GF-D8 (cell line): ENCODE measurements at regions not wholly inside any gene's neighbourhood (a gene's known extent, or its start where the extent isn't known, plus 50 kb on each side); places are given as distances from the start of the nearest gene placed in this dataset.
A peak's percentile ranks its signal among the peaks of the same experiment; 100 is the strongest.

ENCODE experiments used
- DNase-seq: peaks from one replicate; lab custom pipeline; 2025; lab: John Stamatoyannopoulos, UW

DNA sequence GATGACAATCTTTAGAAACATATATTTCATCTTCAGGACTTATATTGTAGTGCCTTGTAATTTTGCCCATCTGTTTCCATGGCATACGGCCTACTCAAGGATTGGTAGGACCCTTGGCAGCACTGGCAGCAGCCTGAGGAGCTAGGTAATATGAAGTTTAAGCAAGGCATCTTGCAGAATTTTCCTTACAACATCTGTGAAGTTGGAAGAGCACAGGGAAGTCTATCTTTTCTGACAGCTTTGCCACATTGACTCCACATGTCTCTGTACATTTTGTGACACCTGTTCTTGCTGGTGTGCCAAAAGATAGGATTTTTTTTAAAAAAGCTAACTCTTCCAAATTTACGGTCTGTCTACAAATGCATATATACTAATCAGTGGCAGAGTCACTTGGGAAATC lies 1235.2 kb downstream of the PCDH7 start:
- no peak for DNase-seq

- no peak for DNase-seq
Measured at GRCh38 chr4:31959972-31960371, 1239.8 kb downstream of the PCDH7 start.

- no peak for DNase-seq
Measured at GRCh38 chr4:31964685-31965084, 1244.5 kb downstream of the PCDH7 start.

- no peak for DNase-seq
Measured at GRCh38 chr4:31968842-31969241, 1248.7 kb downstream of the PCDH7 start.

- DNase-seq = no peak
Measured at GRCh38 chr4:31974490-31975002, 1254.4 kb downstream of the PCDH7 start.

GRCh38 chr4:31979988-31980387 lies 1259.8 kb downstream of the PCDH7 start:
- DNase-seq = no peak

GRCh38 chr4:31983246-31983645 lies 1263.1 kb downstream of the PCDH7 start:
- DNase-seq = no peak

DNA sequence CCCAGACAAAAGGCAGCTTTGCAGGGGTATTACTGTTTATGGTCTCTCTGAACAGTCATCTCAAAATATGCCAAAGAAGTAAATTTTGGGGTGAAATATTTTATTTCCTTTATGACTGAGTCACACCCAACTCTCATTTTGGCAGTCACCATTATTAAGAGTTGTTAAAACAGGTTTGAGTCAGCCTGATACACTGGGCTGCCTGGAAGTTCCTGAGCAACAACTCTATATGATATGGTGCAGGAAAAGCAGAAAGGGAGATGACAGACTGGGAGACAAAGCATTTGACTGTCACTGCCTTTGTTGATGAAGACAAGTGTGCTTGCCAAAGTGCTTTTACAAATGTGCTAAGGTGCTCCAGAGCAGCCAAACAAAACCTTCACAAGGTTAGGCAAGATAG lies 1263.5 kb downstream of the PCDH7 start:
- no peak for DNase-seq

GRCh38 chr4:31984872-31985271 lies 1264.7 kb downstream of the PCDH7 start:
- no peak for DNase-seq

DNA sequence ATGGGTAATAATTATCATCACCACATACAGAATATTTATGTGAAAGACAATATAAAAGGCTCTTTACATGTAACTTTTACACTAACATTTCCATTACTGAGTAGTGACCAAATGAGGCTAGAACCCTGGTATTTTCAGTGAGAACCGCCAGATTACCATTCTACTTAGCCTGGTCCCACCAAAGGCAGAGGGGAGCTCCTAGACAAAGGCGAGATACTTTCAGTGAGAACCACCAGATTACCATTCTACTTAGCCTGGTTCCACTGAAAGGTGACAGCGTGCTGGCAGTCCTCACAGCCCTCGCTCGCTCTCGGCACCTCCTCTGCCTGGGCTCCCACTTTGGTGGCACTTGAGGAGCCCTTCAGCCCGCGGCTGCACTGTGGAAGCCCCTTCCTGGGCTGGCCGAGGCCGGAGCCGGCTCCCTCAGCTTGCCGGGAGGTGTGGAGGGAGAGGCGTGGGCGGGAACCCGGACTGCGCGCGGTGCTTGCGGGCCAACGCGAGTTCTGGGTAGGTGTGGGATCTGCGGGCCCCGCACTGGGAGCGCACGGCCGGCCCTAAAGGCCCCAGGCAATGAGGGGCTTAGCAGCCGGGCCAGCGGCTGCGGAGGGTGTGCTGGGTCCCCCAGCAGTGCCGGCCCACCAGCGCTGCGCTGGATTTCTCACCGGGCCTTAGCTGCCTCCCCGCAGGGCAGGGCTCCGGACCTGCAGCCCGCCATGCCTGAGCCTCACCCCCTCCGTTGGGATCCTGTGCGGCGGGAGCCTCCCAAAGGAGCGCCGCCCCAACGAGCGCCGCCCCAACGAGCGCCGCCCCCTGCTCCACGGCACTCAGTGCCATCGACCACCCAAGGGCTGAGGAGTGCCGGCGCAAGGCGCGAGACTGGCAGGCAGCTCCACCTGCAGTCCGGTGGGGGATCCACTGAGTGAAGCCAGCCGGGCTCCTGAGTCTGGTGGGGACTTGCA lies 1276.1 kb downstream of the PCDH7 start:
- DNase-seq = no peak

- no peak for DNase-seq
Measured at GRCh38 chr4:31998807-31999206, 1278.6 kb downstream of the PCDH7 start.

GRCh38 chr4:31999848-32000247 lies 1279.7 kb downstream of the PCDH7 start:
- no peak for DNase-seq

GRCh38 chr4:32000846-32001488 lies 1280.8 kb downstream of the PCDH7 start:
- no peak for DNase-seq

- no peak for DNase-seq
Measured at GRCh38 chr4:32002037-32002747, 1282.0 kb downstream of the PCDH7 start.

- DNase-seq = no peak
Measured at GRCh38 chr4:32003548-32003947, 1283.4 kb downstream of the PCDH7 start.

DNA sequence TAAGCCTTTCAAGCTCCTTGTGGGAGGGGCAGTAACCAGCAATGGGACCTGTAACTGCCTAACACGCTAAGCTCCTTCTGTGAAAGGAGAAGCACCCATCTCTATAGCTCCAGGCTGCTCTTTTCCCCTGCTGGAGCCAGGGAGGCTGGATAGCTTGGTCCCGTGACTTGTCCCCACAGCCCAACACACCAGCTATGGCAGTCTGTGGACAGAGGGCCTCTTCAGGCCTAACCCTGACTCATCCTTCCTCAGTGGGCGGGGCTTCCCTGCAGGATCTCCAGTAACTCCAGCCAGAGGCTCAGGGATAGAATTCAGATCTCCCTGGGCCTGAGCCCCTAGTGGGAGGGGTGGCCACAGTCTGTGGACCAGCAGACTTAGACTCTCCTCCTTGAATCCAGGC lies 1290.1 kb downstream of the PCDH7 start:
- no peak for DNase-seq

GRCh38 chr4:32022071-32022470 lies 1301.9 kb downstream of the PCDH7 start:
- DNase-seq = no peak

GRCh38 chr4:32025851-32026459 lies 1305.8 kb downstream of the PCDH7 start:
- DNase-seq = no peak

DNA sequence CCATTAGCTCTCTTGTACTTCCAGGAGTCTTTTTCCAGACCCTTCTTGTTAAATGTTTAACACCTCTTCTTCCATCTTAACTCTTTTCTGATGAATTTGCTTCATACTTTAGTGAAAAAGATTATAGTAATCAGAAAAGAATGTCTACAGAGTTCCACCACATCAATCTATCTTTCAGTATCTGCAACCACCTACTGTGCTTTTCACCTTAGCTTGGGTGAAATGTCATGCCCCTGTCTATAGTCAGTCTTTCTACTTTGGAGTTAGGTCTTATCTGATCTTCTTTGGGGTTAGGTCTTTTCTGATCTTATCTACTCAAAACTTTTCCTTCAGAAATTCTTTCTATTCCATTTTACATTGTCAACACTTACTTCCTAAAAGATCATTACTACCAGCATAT lies 1310.2 kb downstream of the PCDH7 start:
- DNase-seq = no peak

- no peak for DNase-seq
Measured at GRCh38 chr4:32031026-32031425, 1310.9 kb downstream of the PCDH7 start.

- peak; percentile 63 for DNase-seq
Measured at GRCh38 chr4:32032136-32032672, 1312.0 kb downstream of the PCDH7 start.

- DNase-seq = no peak
Measured at GRCh38 chr4:32037399-32037798, 1317.2 kb downstream of the PCDH7 start.
